Spleen (tissue), 11 donors: ENCODE measurements at regions not wholly inside any gene's neighbourhood (a gene's known extent, or its start where the extent isn't known, plus 50 kb on each side); places are given as distances from the start of the nearest gene placed in this dataset.
"Not testable (repeated sequence)": the region's sequence is repeated elsewhere in the genome, so short reads cannot be mapped to it uniquely, and the experiment has no call there.

Experiments used
- DNase-seq: peaks from one replicate; pipeline ENCODE4 v3.0.0-alpha.2; 2020
- H3K27ac ChIP-seq, 8 donors: fragments of 200-600 bp; sonication (generic) in 7 of 8; 1 replicate in 4 of 8; 2 replicates in 4 of 8; pipeline versions ENCODE4 v1.5.0 to v1.8.0; 2016 to 2021; ENCODE audit warnings: inconsistent platforms in 4 of 8, mild to moderate bottlenecking in 4 of 8, moderate library complexity in 1 of 8
- H3K27me3 ChIP-seq, 7 donors: fragments of 200-600 bp; sonication (generic) in 6 of 7; replicated peaks in 1 of 7; 1 replicate in 4 of 7; 2 replicates in 3 of 7; pipeline versions ENCODE4 v1.5.0 to v1.8.0; 2016 to 2021; ENCODE audit warnings: inconsistent platforms in 3 of 7, mild to moderate bottlenecking in 1 of 7
- H3K36me3 ChIP-seq, 6 donors: fragments of 200-600 bp; sonication (generic) in 5 of 6; 1 replicate in 4 of 6; 2 replicates in 2 of 6; pipeline versions ENCODE4 v1.5.0 to v1.8.0; 2016 to 2021; ENCODE audit warnings: inconsistent platforms in 2 of 6
- H3K4me1 ChIP-seq, 6 donors: fragments of 200-600 bp; sonication (generic) in 5 of 6; 1 replicate in 3 of 6; 2 replicates in 3 of 6; pipeline versions ENCODE4 v1.5.0 to v1.8.0; 2016 to 2021; ENCODE audit warnings: inconsistent platforms in 3 of 6
- H3K4me3 ChIP-seq, 8 donors: fragments of 200-600 bp; sonication (generic) in 7 of 8; 1 replicate in 4 of 8; 2 replicates in 4 of 8; pipeline versions ENCODE4 v1.5.0 to v1.8.0; 2016 to 2021; ENCODE audit warnings: inconsistent platforms in 4 of 8, mild to moderate bottlenecking in 4 of 8, moderate library complexity in 2 of 8
- H3K9me3 ChIP-seq, 8 donors: fragments of 200-600 bp; sonication (generic) in 7 of 8; 1 replicate in 4 of 8; 2 replicates in 4 of 8; pipeline versions ENCODE4 v1.5.0 to v1.8.0; 2016 to 2021; ENCODE audit warnings: inconsistent platforms in 4 of 8
- WGBS, 5 donors: extraction: QIAGEN DNeasy Blood & Tissue Kit in 3 of 5; methylation state at CpG; one replicate each; pipeline versions ENCODE4 v1.1.5 to v1.1.7; 2013 to 2018; 5-methylcytosine and 5-hydroxymethylcytosine counted together
- intact Hi-C: fragments of 100-400 bp; cut with DNase I; formaldehyde crosslinking; loops from one replicate; pipeline ENCODE4 v1.15.0; 2023; ENCODE audit warnings: low total_unique reads
- donor health status: healthy with polysubstance abuse.
- donor health status: DM: no; HTN: no; CAD: no; lungs with moderate emphysema.
- donor health status: DM: no; HTN: no; CAD: no.
- donor health status: Bipolar disorder and iron deficiency.
- donor health status: healthy.
- donor health status: DM: no; HTN: no; CAD: no.
- donor health status: DM: yes; HTN: yes; CAD: no.

GRCh38 chr1:143326662-143327061 is 645.1 kb downstream of the FAM72C start:
- H3K27me3 ChIP-seq, H3K9me3 ChIP-seq, H3K4me3 ChIP-seq, H3K27ac ChIP-seq, H3K36me3 ChIP-seq, H3K4me1 ChIP-seq, intact Hi-C loops: not testable (repeated sequence)
- peak; percentile 41 for DNase-seq
- WGBS, 5 donors, result 70 to 95% (median 93%) methylated on average over 12 to 23 of the region's 34 CpGs

DNA sequence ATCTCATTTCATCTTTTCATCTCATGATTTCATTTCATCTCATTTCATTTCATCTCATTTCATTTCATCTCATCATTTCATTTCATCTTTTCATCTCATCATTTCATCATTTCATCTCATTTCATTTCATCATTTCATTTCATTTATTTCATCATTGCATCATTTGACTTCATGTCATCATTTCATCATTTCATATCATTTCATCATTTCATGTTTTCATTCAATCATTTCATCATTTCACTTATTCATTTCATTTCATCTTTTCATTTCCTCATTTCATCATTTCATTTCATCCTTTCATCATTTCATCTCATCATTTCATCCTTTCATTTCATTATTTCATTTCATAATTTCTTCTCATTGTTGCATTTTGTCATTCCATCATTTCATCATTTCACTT is 660.6 kb downstream of the FAM72C start:
- intact Hi-C loops, H3K9me3 ChIP-seq, H3K36me3 ChIP-seq, DNase-seq, H3K4me3 ChIP-seq, H3K4me1 ChIP-seq, H3K27ac ChIP-seq, H3K27me3 ChIP-seq: not testable (repeated sequence)
